HT-29 (cell line): ENCODE measurements at regions not wholly inside any gene's neighbourhood (a gene's known extent, or its start where the extent isn't known, plus 50 kb on each side); places are given as distances from the start of the nearest gene placed in this dataset.
"Not testable (repeated sequence)": the region's sequence is repeated elsewhere in the genome, so short reads cannot be mapped to it uniquely, and the experiment has no call there.

Experiments
- DNase-seq: peaks from one replicate; pipeline ENCODE4 v3.0.0-alpha.2; 2015; ENCODE audit warnings: low spot score

DNA sequence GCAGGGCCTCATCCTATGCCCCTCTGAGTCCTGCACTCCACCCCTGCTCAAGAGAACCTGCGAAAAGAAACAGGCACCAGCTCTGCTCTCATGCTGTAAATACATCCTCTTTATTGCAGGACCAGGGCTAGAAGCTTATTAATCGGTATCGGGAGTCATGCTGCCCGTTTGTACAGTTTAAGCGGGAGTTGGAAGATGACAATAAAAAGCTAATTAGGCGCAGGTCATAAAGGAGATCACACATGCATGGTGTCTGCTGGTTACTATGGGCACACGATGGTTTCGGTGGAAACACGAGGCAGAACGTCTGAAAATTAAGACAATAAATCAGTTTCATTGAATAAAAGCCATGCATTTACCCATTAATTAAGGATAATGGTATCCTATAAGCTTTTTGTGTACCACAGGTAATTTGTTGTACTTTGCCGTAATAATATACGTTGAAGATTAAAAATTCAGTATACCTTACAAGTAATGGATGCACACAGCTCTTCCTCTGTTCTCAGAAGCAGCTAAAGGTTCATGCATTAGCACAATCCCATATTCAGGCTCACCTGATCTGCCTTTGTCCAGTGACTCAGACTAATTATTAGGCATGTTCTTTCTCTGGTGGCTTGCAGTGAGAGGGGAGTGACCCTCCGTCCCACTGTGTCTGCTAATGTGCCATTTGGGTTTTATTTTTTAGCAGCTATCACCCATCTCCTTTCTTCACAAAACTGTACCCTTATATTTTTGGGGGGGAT, 406.0 kb downstream of the TSHZ3 start:
- DNase-seq, result no peak

GRCh38 chr19:30942636-30943035, 406.6 kb downstream of the TSHZ3 start:
- DNase-seq, result no peak

DNA sequence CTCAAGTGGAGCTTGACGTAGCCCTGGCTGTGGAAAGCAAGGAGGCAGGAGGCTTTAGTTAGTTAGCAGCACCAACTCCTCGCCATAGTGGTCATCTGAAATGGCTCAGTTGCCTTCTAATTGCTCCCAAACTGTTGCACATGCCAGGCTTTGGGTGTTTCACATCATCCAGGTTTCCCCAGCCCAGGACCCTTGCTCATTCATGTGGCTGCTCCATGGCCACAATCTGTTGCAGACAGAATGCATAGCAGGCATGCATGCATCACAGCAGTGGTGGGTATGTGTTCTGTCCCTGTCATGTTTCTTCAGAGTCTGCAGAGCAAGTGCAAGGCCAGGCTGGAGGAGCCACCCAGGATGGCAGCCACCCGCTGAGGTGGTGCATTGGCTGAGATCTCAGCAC, 407.6 kb downstream of the TSHZ3 start:
- DNase-seq, result no peak

DNA sequence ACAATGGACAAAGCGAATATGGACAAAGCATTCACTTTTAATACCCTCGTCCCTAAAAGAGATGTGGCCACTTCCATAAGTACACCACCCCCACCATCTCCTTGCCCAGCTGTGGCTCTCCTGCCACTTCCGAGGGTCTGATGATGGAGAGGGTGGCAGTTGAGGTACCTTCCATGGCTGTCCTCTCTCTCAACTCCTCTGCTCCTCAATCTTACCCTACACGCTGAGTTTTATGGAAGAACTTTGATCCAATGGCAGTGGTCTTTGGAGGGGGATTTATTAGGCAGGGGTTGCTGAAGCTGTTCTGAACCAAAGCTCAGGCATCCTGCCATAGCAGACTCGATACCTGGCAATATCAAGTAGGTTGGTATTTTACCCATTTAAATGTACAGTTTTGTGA, 413.0 kb downstream of the TSHZ3 start:
- DNase-seq, result no peak

DNA sequence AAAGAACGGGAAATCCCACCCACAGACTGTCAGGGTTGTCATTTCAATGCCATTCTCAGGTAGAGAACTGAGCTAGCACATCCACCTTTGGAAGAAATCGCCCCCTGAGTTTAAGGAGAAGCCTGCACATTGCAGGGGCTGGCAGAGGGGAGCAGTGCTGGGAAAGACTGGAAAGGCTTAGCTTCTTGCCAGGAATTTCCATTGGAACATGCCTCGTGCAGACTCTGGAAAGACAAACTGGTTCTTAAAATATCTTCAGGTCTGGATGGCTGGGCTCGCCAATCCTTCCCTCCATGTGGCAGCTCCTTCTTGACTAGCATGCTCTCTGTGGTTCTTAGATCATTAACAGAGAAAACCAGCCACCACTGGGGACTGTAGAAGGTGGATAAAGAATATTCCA, 414.1 kb downstream of the TSHZ3 start:
- DNase-seq, result no peak

DNA sequence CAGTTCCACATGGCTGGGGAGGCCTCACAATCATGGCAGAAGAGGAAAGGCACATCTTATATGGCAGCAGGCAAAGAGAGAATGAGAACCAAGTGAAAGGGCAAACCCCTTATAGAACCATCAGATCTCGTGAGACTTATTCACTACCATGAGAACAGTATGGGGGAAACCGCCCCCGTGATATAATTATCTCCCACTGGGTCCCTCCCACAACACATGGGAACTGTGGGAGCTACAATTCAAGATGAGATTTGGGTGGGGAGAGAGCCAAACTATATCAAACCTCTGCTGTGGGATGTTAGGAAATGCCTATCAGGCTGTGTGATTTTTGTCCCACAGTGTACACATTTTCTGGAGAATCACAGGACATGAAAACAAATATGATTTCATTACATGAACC, 415.8 kb downstream of the TSHZ3 start:
- not testable (repeated sequence) for DNase-seq

- no peak for DNase-seq
These were observed 416.4 kb downstream of the TSHZ3 start for GRCh38 chr19:30932854-30933253.

DNA sequence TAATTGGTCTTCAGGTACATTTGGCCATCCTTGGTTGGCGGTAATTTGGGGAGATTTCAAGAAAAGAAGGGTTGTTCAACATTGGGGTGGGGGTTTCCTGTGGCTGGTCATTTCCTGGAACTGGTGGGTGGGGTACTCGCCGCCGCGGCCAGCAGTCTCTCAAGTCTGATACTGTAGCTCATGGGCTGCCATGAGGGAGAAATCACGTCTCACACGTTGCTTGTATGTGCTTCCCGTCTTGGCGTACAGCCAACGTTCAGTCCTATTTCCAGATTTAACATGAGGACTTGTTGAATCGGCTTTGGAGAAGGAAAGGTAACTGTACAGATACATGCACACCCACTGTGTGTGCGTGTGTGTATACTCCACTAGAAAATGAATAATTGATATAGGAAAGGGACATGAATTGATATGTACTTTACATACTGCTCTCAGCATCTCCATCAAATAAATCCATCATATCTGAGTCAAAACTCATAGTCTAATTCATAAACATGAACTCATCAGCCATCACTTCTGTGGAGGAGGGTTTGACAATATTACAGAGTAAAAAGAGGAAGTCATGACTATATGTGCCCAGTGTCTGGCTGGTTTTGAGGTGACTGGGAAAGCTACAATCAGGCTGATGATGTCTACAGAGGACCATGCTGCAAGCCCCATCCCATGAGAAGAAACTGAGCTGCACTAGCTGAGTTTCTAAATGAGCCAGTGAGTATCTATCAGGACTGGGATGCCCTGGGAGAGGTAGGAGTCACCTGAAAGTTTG, 418.1 kb downstream of the TSHZ3 start:
- no peak for DNase-seq

- no peak for DNase-seq
These were observed 421.5 kb downstream of the TSHZ3 start for GRCh38 chr19:30927705-30928104.

GRCh38 chr19:30924670-30925069, 424.6 kb downstream of the TSHZ3 start:
- no peak for DNase-seq

- DNase-seq, result no peak
These were observed 425.1 kb downstream of the TSHZ3 start for GRCh38 chr19:30924069-30924636.

DNA sequence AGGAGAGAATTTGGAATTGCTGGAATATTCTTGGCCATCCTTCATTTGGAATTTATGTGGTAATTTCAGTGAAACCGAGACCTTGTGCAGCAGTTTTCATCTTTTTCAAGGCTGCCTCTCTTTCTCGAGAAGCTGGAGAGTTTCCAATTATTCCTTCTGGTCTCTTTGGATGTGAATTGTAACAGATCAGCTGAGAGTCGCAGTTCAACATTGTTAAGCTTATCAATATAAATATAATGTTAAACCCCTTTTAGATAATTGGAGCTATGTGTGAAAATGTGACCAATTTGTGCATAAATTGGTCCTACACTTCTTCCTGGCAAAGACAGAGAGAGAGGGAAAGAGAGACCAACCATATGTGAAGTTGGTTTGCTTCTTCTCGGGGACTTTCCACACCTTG, 425.6 kb downstream of the TSHZ3 start:
- DNase-seq, result no peak

DNA sequence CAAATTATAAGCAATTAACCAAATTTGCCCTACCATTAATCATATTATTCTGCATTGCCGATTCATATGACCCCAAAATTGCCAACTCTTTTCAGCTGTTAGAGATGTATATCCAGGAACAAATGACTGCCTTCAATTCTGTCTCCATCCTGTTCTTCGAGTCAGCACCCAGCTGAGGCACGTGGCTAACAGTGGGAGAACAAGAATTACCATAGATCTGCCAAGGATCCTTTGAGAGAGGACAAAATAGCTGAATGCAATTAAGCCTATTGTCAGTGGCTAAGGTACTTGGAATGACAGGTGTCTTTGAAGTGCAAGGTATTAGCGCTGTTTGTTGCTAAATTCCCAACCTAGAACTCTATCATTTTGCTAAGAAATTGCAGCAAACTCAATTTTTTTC, 426.1 kb downstream of the TSHZ3 start:
- DNase-seq, result no peak

- DNase-seq, result no peak
These were observed 429.0 kb downstream of the TSHZ3 start for GRCh38 chr19:30920222-30920621.

GRCh38 chr19:30919737-30920136, 429.5 kb downstream of the TSHZ3 start:
- DNase-seq, result no peak

GRCh38 chr19:30916238-30916637, 433.0 kb downstream of the TSHZ3 start:
- DNase-seq, result no peak

DNA sequence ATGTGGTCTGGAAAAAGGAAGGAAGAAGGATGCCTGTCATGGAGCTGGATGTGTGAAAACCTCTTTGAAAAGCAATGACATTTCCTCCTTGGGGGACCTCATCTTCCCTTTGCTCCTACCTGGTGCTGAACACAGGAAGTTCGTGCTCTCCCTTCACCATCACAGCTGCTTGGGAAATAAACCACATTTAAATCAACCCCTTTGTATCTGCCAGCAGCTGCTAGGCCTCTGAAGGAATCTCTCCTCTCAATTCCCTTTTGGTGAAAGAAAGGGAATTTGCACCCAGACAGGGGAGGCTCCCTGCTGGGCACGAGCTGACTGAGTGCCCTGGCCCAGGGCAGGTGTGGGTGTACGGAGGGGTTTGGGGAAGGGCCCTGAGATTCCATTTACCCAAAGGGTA, 437.7 kb downstream of the TSHZ3 start:
- no peak for DNase-seq

- DNase-seq, result no peak
These were observed 438.6 kb downstream of the TSHZ3 start for GRCh38 chr19:30910485-30911240.

DNA sequence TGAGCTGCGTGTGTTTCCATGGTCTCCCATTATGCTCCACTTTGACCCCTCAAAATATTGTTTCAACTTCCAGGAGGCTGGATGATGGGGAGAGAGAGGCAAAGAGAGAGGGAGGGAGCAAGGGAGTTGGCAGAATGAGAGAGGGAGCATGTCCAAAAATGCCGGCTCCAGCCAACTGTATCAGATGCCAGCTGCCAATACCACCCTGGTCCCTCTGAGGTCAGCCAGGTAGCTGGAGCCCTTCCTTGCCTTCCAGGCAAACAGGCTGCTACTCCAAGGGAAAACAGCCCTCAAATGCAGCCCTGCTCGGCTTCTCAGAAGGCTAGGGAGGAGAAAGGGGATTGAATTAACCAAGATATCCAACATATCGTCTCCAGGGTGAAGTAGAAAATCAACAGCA, 440.0 kb downstream of the TSHZ3 start:
- no peak for DNase-seq

DNA sequence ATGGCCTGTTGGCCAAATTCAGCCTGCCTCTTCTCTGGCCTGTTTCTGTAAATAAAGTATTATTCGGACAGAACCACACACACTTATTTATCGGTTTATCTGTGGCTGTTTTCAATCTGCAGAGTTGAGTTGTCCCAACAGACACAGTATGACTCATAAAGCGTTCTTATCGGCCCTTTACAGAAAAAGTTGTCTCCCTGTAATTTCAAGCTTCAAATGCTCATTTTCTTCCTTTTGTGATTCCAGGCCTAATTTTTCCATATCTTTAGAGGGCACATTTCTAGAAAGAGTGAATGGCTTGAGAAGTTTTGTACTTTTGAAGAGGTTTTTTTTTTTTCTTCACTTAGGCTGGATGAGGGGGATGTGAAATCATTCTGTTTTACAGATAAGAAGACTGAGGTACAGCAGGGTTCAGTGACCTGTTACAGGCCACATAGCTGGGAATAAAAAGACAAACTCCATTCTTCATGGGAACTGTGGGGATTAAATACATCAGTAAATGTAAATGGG, 440.9 kb downstream of the TSHZ3 start:
- DNase-seq, result no peak

DNA sequence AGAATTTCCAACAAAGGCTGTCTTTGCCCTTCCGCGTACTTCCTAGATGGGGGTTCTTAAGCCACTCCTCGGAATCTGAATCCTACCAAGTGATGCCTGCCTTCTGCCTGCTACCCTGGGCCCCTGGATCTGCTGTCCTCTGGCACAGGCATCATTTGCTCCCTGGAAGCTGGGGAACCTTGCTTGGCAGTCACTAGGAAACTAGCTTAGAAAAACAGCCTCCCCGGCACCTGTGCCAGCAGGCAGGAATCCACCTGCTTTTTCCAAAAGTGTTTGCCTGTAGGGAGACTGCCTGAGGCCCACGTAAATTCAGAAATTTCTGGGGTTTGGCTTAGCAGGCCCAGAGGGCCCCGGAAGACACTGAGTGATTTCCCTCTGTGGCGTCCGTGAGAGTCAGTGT, 442.4 kb downstream of the TSHZ3 start:
- no peak for DNase-seq

DNA sequence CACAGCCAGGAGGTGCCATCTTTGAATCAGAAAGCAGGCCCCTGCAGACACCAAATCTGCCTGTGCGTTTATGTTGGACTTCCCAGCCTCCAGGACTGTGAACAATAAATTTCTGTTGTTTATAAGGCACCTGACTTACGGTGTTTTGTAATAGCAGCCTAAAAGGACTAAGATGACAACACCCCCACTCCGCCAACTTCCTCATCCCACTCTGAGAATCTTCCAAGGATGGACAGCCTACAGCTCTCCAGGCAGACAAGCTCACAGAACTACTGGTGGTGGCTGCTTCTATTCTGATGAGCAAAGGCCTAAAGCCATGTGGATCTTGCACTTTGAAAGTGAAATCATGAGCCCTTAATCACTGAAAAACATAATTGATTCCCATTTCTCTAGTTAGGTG, 449.2 kb downstream of the TSHZ3 start:
- DNase-seq, result no peak
